ENCODE measurements at regions not wholly inside any gene's neighbourhood (a gene's known extent, or its start where the extent isn't known, plus 50 kb on each side); places are given as distances from the start of the nearest gene placed in this dataset.

GRCh38 chr20:19940988-19941460, 76.1 kb upstream of the NAA20 start:
- ATAC-seq, result no peak
- no peak for DNase-seq
- H3K27me3 Mint-ChIP-seq, result peaks cover 6 to 43% (median 27%) of the 10 kb centered on the region in 5 donors
- no peaks in the 10 kb centered on the region for H3K36me3 Mint-ChIP-seq
- H3K4me3 Mint-ChIP-seq, result no peak overlapping the region
- POLR2A ChIA-PET, result no interaction called here
- peaks cover 11 to 64% (median 22%) of the 10 kb centered on the region in 4 donors for H3K4me1 Mint-ChIP-seq
- H3K9me3 Mint-ChIP-seq, result no peaks in the 10 kb centered on the region
- H3K27ac Mint-ChIP-seq, result no peak overlapping the region

GRCh38 chr20:19942611-19943010, 74.6 kb upstream of the NAA20 start:
- no peaks in the 10 kb centered on the region for H3K9me3 Mint-ChIP-seq
- peaks cover 6 to 45% (median 28%) of the 10 kb centered on the region in 5 donors for H3K27me3 Mint-ChIP-seq
- H3K4me1 Mint-ChIP-seq, result peaks cover 6 to 48% (median 13%) of the 10 kb centered on the region in 4 donors
- no peaks in the 10 kb centered on the region for H3K36me3 Mint-ChIP-seq
- no peak overlapping the region for H3K27ac Mint-ChIP-seq
- no peak overlapping the region for H3K4me3 Mint-ChIP-seq
- no peak for DNase-seq
- POLR2A ChIA-PET, result no interaction called here
- no peak for ATAC-seq

- DNase-seq (no peak), ATAC-seq (no peak)
- Mint-ChIP-seq H3K27ac (no peak overlapping the region), H3K4me3 (no peak overlapping the region), H3K4me1 (peaks cover 2 to 43% (median 8%) of the 10 kb centered on the region in 4 donors), H3K27me3 (peaks cover 6 to 45% (median 28%) of the 10 kb centered on the region in 5 donors), H3K9me3 (no peaks in the 10 kb centered on the region), H3K36me3 (no peaks in the 10 kb centered on the region)
- POLR2A ChIA-PET, result no interaction called here
Measured at GRCh38 chr20:19943061-19943521, 74.1 kb upstream of the NAA20 start.

- no peak overlapping the region for H3K27ac Mint-ChIP-seq
- DNase-seq (no peak), ATAC-seq (no peak)
- POLR2A ChIA-PET, result no interaction called here
- peaks cover 0 to 32% (median 0%) of the 10 kb centered on the region in 4 donors for H3K4me1 Mint-ChIP-seq
- H3K36me3 Mint-ChIP-seq, result no peaks in the 10 kb centered on the region
- no peak overlapping the region for H3K4me3 Mint-ChIP-seq
- H3K27me3 Mint-ChIP-seq, result peaks cover 2 to 45% (median 18%) of the 10 kb centered on the region in 5 donors
- H3K9me3 Mint-ChIP-seq, result no peaks in the 10 kb centered on the region
Measured at GRCh38 chr20:19944772-19945459, 72.2 kb upstream of the NAA20 start.

GRCh38 chr20:19945732-19946670, 71.2 kb upstream of the NAA20 start:
- POLR2A ChIA-PET, result no interaction called here
- Mint-ChIP-seq H3K9me3 (no peaks in the 10 kb centered on the region), H3K36me3 (no peaks in the 10 kb centered on the region), H3K27me3 (peaks cover 2 to 36% (median 12%) of the 10 kb centered on the region in 5 donors), H3K4me3 (no peak overlapping the region), H3K27ac (no peak overlapping the region), H3K4me1 (peaks cover 0 to 23% (median 0%) of the 10 kb centered on the region in 4 donors)
- ATAC-seq, result no peak
- DNase-seq, result no peak

GRCh38 chr20:19947611-19948264, 69.4 kb upstream of the NAA20 start:
- Mint-ChIP-seq H3K4me1 (peaks cover 0 to 13% (median 0%) of the 10 kb centered on the region in 4 donors), H3K27ac (no peak overlapping the region), H3K27me3 (peaks cover 0 to 22% (median 7%) of the 10 kb centered on the region in 5 donors), H3K4me3 (no peak overlapping the region), H3K9me3 (no peaks in the 10 kb centered on the region), H3K36me3 (no peaks in the 10 kb centered on the region)
- DNase-seq, result no peak
- POLR2A ChIA-PET, result no interaction called here
- no peak for ATAC-seq

- H3K27me3 Mint-ChIP-seq, result peaks cover 0 to 14% (median 4%) of the 10 kb centered on the region in 5 donors
- H3K9me3 Mint-ChIP-seq, result no peaks in the 10 kb centered on the region
- no peak overlapping the region for H3K4me3 Mint-ChIP-seq
- no peaks in the 10 kb centered on the region for H3K36me3 Mint-ChIP-seq
- DNase-seq, result no peak
- POLR2A ChIA-PET, result interaction anchor here (0.8 kb wide), 1 partner anchor 26 kb away, joined by 3 read pairs; no protein-coding TSS in a partner anchor
- peaks cover 0 to 3% (median 0%) of the 10 kb centered on the region in 4 donors for H3K4me1 Mint-ChIP-seq
- ATAC-seq, result no peak
- H3K27ac Mint-ChIP-seq, result no peak overlapping the region
Measured at GRCh38 chr20:19949195-19949867, 67.8 kb upstream of the NAA20 start.

GRCh38 chr20:19950042-19950441, 67.1 kb upstream of the NAA20 start:
- peaks cover 0 to 3% (median under 1%) of the 10 kb centered on the region in 4 donors for H3K4me1 Mint-ChIP-seq
- ATAC-seq, result no peak

GRCh38 chr20:19952392-19952791, 64.8 kb upstream of the NAA20 start:
- no peak overlapping the region for H3K4me3 Mint-ChIP-seq
- peaks cover 0 to 2% (median 0%) of the 10 kb centered on the region in 4 donors for H3K4me1 Mint-ChIP-seq
- ATAC-seq (no peak), DNase-seq (no peak)
- H3K9me3 Mint-ChIP-seq, result no peaks in the 10 kb centered on the region
- no peak overlapping the region for H3K27ac Mint-ChIP-seq
- peaks cover 0 to 14% (median 3%) of the 10 kb centered on the region in 5 donors for H3K27me3 Mint-ChIP-seq
- POLR2A ChIA-PET, result no interaction called here
- H3K36me3 Mint-ChIP-seq, result no peaks in the 10 kb centered on the region

More at GRCh38 chr20:19950042-19950441, 67.1 kb upstream of the NAA20 start:
- no peak overlapping the region for H3K27ac Mint-ChIP-seq
- H3K4me3 Mint-ChIP-seq, result no peak overlapping the region
- H3K27me3 Mint-ChIP-seq, result peaks cover 0 to 18% (median 4%) of the 10 kb centered on the region in 5 donors
- POLR2A ChIA-PET, result no interaction called here
- no peak for DNase-seq
- no peaks in the 10 kb centered on the region for H3K9me3 Mint-ChIP-seq
- no peaks in the 10 kb centered on the region for H3K36me3 Mint-ChIP-seq

GRCh38 chr20:19953606-19954005, 63.6 kb upstream of the NAA20 start:
- Mint-ChIP-seq H3K9me3 (no peaks in the 10 kb centered on the region), H3K4me3 (no peak overlapping the region), H3K27me3 (peaks cover 0 to 14% (median 3%) of the 10 kb centered on the region in 5 donors), H3K27ac (no peak overlapping the region), H3K4me1 (peaks cover 0 to 2% (median 0%) of the 10 kb centered on the region in 4 donors), H3K36me3 (no peaks in the 10 kb centered on the region)
- ATAC-seq, result no peak
- no peak for DNase-seq
- POLR2A ChIA-PET, result no interaction called here

GRCh38 chr20:19956976-19957375, 60.2 kb upstream of the NAA20 start:
- Mint-ChIP-seq H3K4me1 (peaks cover 0 to 2% (median 0%) of the 10 kb centered on the region in 4 donors), H3K4me3 (no peak overlapping the region), H3K27ac (no peak overlapping the region), H3K9me3 (no peaks in the 10 kb centered on the region), H3K36me3 (no peaks in the 10 kb centered on the region), H3K27me3 (peaks cover 0 to 24% (median 4%) of the 10 kb centered on the region in 5 donors)
- POLR2A ChIA-PET, result no interaction called here
- DNase-seq (no peak), ATAC-seq (no peak)

GRCh38 chr20:19958219-19958618, 58.9 kb upstream of the NAA20 start:
- DNase-seq (no peak), ATAC-seq (no peak)
- Mint-ChIP-seq H3K4me1 (peaks cover 0 to 2% (median 0%) of the 10 kb centered on the region in 4 donors), H3K27ac (no peak overlapping the region), H3K4me3 (no peak overlapping the region), H3K27me3 (peaks cover 0 to 24% (median 0%) of the 10 kb centered on the region in 5 donors), H3K9me3 (no peaks in the 10 kb centered on the region), H3K36me3 (no peaks in the 10 kb centered on the region)
- POLR2A ChIA-PET, result no interaction called here

Data from naive thymus-derived CD8-positive, alpha-beta T cell (primary cell).